Trophoblast cell (in vitro differentiated cells and primary cell): ENCODE measurements at regions not wholly inside any gene's neighbourhood (a gene's known extent, or its start where the extent isn't known, plus 50 kb on each side); places are given as distances from the start of the nearest gene placed in this dataset.

Source experiments
- DNase-seq, 2 donors: peaks; one replicate each; pipeline ENCODE4 v3.0.0-alpha.2; 2016
- H2AFZ ChIP-seq: 2 replicates; pipeline ENCODE4 v1.6.1; 2013; ENCODE audit warnings: low read length, moderate library complexity, mild to moderate bottlenecking; ENCODE audit not compliant: insufficient read depth, poor library complexity
- H2AK5ac ChIP-seq: 2 replicates; pipeline ENCODE4 v1.6.1; 2013; ENCODE audit warnings: mild to moderate bottlenecking, low read length
- H2BK120ac ChIP-seq: 2 replicates; pipeline ENCODE4 v1.6.1; 2013; ENCODE audit warnings: low read length, mild to moderate bottlenecking, moderate library complexity; ENCODE audit not compliant: insufficient read depth, poor library complexity
- H2BK12ac ChIP-seq: 2 replicates; pipeline ENCODE4 v1.6.1; 2013; ENCODE audit warnings: mild to moderate bottlenecking, low read length, moderate library complexity
- H2BK5ac ChIP-seq: 2 replicates; pipeline ENCODE4 v1.6.1; 2013; ENCODE audit warnings: low read length, low read depth, moderate library complexity, mild to moderate bottlenecking; ENCODE audit not compliant: poor library complexity
- H3K14ac ChIP-seq: 2 replicates; pipeline ENCODE4 v1.6.1; 2013; ENCODE audit warnings: mild to moderate bottlenecking, low read length
- H3K18ac ChIP-seq: 2 replicates; pipeline ENCODE4 v1.6.1; 2013; ENCODE audit warnings: mild to moderate bottlenecking, low read length
- H3K23ac ChIP-seq: 2 replicates; pipeline ENCODE4 v1.6.1; 2013; ENCODE audit warnings: low read length
- H3K27ac ChIP-seq: 2 replicates; pipeline ENCODE4 v1.5.1; 2013; ENCODE audit warnings: low read depth, mild to moderate bottlenecking, inconsistent platforms, low read length, moderate library complexity
- H3K27me3 ChIP-seq: 2 replicates; pipeline ENCODE4 v1.6.1; 2013; ENCODE audit warnings: inconsistent platforms, mild to moderate bottlenecking, low read length, moderate library complexity; ENCODE audit not compliant: insufficient read depth
- H3K36me3 ChIP-seq, 2 experiments: 1 replicate in 1 of 2; 2 replicates in 1 of 2; pipeline ENCODE4 v1.6.1; 2013; ENCODE audit warnings: low read length in 2 of 2, mild to moderate bottlenecking in 2 of 2, moderate library complexity in 1 of 2; ENCODE audit not compliant: insufficient read depth in 2 of 2, control insufficient read depth in 1 of 2
- H3K4ac ChIP-seq: 2 replicates; pipeline ENCODE4 v1.6.1; 2013; ENCODE audit warnings: low read depth, mild to moderate bottlenecking, low read length, moderate library complexity
- H3K4me1 ChIP-seq, 2 experiments: 1 replicate in 1 of 2; 2 replicates in 1 of 2; pipeline ENCODE4 v1.6.1; 2013; ENCODE audit warnings: low read length in 2 of 2, mild to moderate bottlenecking in 2 of 2, moderate library complexity in 1 of 2; ENCODE audit not compliant: insufficient read depth in 2 of 2, control insufficient read depth in 1 of 2
- H3K4me2 ChIP-seq: 2 replicates; pipeline ENCODE4 v1.6.1; 2013; ENCODE audit warnings: inconsistent platforms, mild to moderate bottlenecking, low read length, moderate library complexity
- H3K4me3 ChIP-seq: 2 replicates; pipeline ENCODE4 v1.5.1; 2013; ENCODE audit warnings: mild to moderate bottlenecking, low read depth, low read length, inconsistent platforms
- H3K79me1 ChIP-seq: one replicate; pipeline ENCODE4 v1.6.1; 2013; ENCODE audit warnings: low read length
- H3K79me2 ChIP-seq: 2 replicates; pipeline ENCODE4 v1.6.1; 2013; ENCODE audit warnings: low read length, mild to moderate bottlenecking; ENCODE audit not compliant: control insufficient read depth, insufficient read depth, poor library complexity
- H3K9ac ChIP-seq: 2 replicates; pipeline ENCODE4 v1.6.1; 2013; ENCODE audit warnings: mild to moderate bottlenecking, low read length
- H3K9me3 ChIP-seq: 2 replicates; pipeline ENCODE4 v1.6.1; 2013; ENCODE audit warnings: low read depth, mild to moderate bottlenecking, control low read depth, inconsistent platforms, low read length; ENCODE audit not compliant: insufficient read depth
- H4K12ac ChIP-seq: 2 replicates; pipeline ENCODE4 v1.6.1; 2013; ENCODE audit warnings: low read depth, mild to moderate bottlenecking, low read length, moderate library complexity
- H4K8ac ChIP-seq: 2 replicates; pipeline ENCODE4 v1.6.1; 2013; ENCODE audit warnings: low read depth, mild to moderate bottlenecking, low read length, moderate library complexity
- H4K91ac ChIP-seq: one replicate; pipeline ENCODE4 v1.6.1; 2013; ENCODE audit warnings: low read depth, mild to moderate bottlenecking, low read length, moderate library complexity
- WGBS: extraction: QIAGEN DNeasy Blood & Tissue Kit; methylation state at CpG from one replicate; pipeline ENCODE4 v1.1.7; 2013; ENCODE audit warnings: missing lambda C conversion rate; ENCODE audit not compliant: insufficient read length, insufficient coverage; ENCODE audit errors: extremely low coverage; 5-methylcytosine and 5-hydroxymethylcytosine counted together

GRCh38 chr1:60759291-60759690 is 323.1 kb upstream of the NFIA start:
- Histone ChIP-seq H3K4me3 (no peak overlapping the region), H3K4me1 (no peaks in the 10 kb centered on the region), H3K9me3 (peaks cover 2% of the 10 kb centered on the region)

GRCh38 chr1:60757485-60757884 is 324.9 kb upstream of the NFIA start:
- H3K9ac ChIP-seq: no peak overlapping the region
- no peak overlapping the region for H3K27ac ChIP-seq
- H2AFZ ChIP-seq: no peak overlapping the region
- no peak overlapping the region for H3K4me3 ChIP-seq
- H3K36me3 ChIP-seq: no peaks in the 10 kb centered on the region
- H2BK5ac ChIP-seq: no peak overlapping the region
- no peak overlapping the region for H2AK5ac ChIP-seq
- no peak overlapping the region for H3K14ac ChIP-seq
- H3K4me2 ChIP-seq: no peak overlapping the region
- no peak overlapping the region for H4K8ac ChIP-seq
- no peaks in the 10 kb centered on the region for H3K79me2 ChIP-seq
- no peak overlapping the region for H3K4ac ChIP-seq
- H3K9me3 ChIP-seq: no peaks in the 10 kb centered on the region
- H3K23ac ChIP-seq: no peak overlapping the region
- no peak overlapping the region for H4K12ac ChIP-seq
- H2BK120ac ChIP-seq: no peak overlapping the region
- H3K27me3 ChIP-seq: no peaks in the 10 kb centered on the region
- no peak for DNase-seq
- no CpG with 5 or more reads among the region's 3 CpGs for WGBS
- H4K91ac ChIP-seq: no peak overlapping the region
- no peaks in the 10 kb centered on the region for H3K79me1 ChIP-seq
- H3K4me1 ChIP-seq: no peaks in the 10 kb centered on the region
- H3K18ac ChIP-seq: no peak overlapping the region
- H2BK12ac ChIP-seq: no peak overlapping the region

More at GRCh38 chr1:60759291-60759690, 323.1 kb upstream of the NFIA start:
- Histone ChIP-seq H2BK120ac (no peak overlapping the region), H4K91ac (no peak overlapping the region), H3K79me1 (no peaks in the 10 kb centered on the region), H3K14ac (no peak overlapping the region), H3K23ac (no peak overlapping the region), H3K27me3 (no peaks in the 10 kb centered on the region), H3K79me2 (no peaks in the 10 kb centered on the region), H3K36me3 (no peaks in the 10 kb centered on the region), H3K27ac (no peak overlapping the region), H3K4me2 (no peak overlapping the region), H2AFZ (no peak overlapping the region), H3K9ac (no peak overlapping the region), H2AK5ac (no peak overlapping the region), H2BK5ac (no peak overlapping the region), H4K8ac (no peak overlapping the region), H2BK12ac (no peak overlapping the region), H3K18ac (no peak overlapping the region), H3K4ac (no peak overlapping the region), H4K12ac (no peak overlapping the region)
- no peak for DNase-seq
- WGBS: no CpG with 5 or more reads among the region's 3 CpGs

- Histone ChIP-seq H3K23ac (no peak overlapping the region), H3K4ac (no peak overlapping the region), H3K36me3 (no peaks in the 10 kb centered on the region), H3K79me1 (no peaks in the 10 kb centered on the region), H3K18ac (no peak overlapping the region), H3K4me2 (no peak overlapping the region), H3K27me3 (no peaks in the 10 kb centered on the region), H3K14ac (no peak overlapping the region), H3K4me1 (no peaks in the 10 kb centered on the region), H4K8ac (no peak overlapping the region), H4K91ac (no peak overlapping the region), H3K79me2 (no peaks in the 10 kb centered on the region), H2AFZ (no peak overlapping the region), H3K27ac (no peak overlapping the region), H2AK5ac (no peak overlapping the region), H2BK12ac (no peak overlapping the region), H2BK5ac (no peak overlapping the region), H3K9ac (no peak overlapping the region), H3K9me3 (no peaks in the 10 kb centered on the region), H2BK120ac (no peak overlapping the region), H4K12ac (no peak overlapping the region), H3K4me3 (no peak overlapping the region)
- no peak for DNase-seq
- no CpG with 5 or more reads among the region's 9 CpGs for WGBS
Measured at GRCh38 chr1:60753036-60753900, 329.1 kb upstream of the NFIA start.

GRCh38 chr1:60751306-60751705 is 331.1 kb upstream of the NFIA start:
- Histone ChIP-seq H4K8ac (no peak overlapping the region), H3K4me3 (no peak overlapping the region), H3K36me3 (no peaks in the 10 kb centered on the region), H2BK120ac (no peak overlapping the region), H3K9ac (no peak overlapping the region), H3K23ac (no peak overlapping the region), H3K27ac (no peak overlapping the region), H3K9me3 (no peaks in the 10 kb centered on the region), H2BK5ac (no peak overlapping the region), H4K12ac (no peak overlapping the region), H3K4me2 (no peak overlapping the region), H3K79me1 (no peaks in the 10 kb centered on the region), H3K18ac (no peak overlapping the region), H2AK5ac (no peak overlapping the region), H4K91ac (no peak overlapping the region), H3K4me1 (no peaks in the 10 kb centered on the region), H2BK12ac (no peak overlapping the region), H3K14ac (no peak overlapping the region), H3K4ac (no peak overlapping the region), H3K79me2 (no peaks in the 10 kb centered on the region), H3K27me3 (no peaks in the 10 kb centered on the region), H2AFZ (no peak overlapping the region)
- DNase-seq: no peak
- no CpG with 5 or more reads among the region's 1 CpG for WGBS
